K562 (cell line): ENCODE measurements at regions not wholly inside any gene's neighbourhood (a gene's known extent, or its start where the extent isn't known, plus 50 kb on each side); places are given as distances from the start of the nearest gene placed in this dataset.

Experiments used
- ATAC-seq: fragments of 200-7000 bp; cut with Tn5 transposase; 3 replicates; pipeline ENCODE4 v1.9.1; 2020; ENCODE audit warnings: moderate library complexity
- BruUV-seq: library from RNA; stranded (reverse); fragments of 400-500 nt; replicated peaks from 2 replicates; lab custom pipeline; 2021; lab: Mats Ljungman, UMichigan
- CTCF ChIA-PET: fragments of 300-600 bp; formaldehyde crosslinking; extraction: SDS; loops from one replicate; lab custom pipeline; 2021; ENCODE audit warnings: low intra/inter-chr PET ratio; lab: Yijun Ruan, JAX
- POLR2A ChIA-PET: fragments of 300-600, 350-650 bp; sonication (Branson Sonifier 250); formaldehyde crosslinking; extraction: SDS; loops from one replicate; lab custom pipeline; 2021; ENCODE audit warnings: antibody characterized with exemption, inconsistent platforms; lab: Yijun Ruan, JAX
- DNase-seq, 4 experiments: peaks; one replicate each; pipeline versions ENCODE4 v3.0.0 to v3.0.0-alpha.2; 2011 to 2018; ENCODE audit warnings: low spot score in 3 of 4, mixed read lengths in 3 of 4; ENCODE audit errors: extremely low read depth in 1 of 4
- FAIRE-seq: peaks from 2 replicates; lab custom pipeline; 2011; peaks lifted over from hg19 to GRCh38; lab: Jason Lieb, UNC
- H2AFZ ChIP-seq: 2 replicates; pipeline ENCODE4 v1.6.0; 2011; ENCODE audit warnings: low read depth, low read length, control low read depth, inconsistent platforms
- H3K27ac ChIP-seq: fragments of 200-600 bp; 3 replicates; pipeline ENCODE4 v1.8.0; 2011; ENCODE audit warnings: low read depth, mild to moderate bottlenecking, control low read depth, inconsistent platforms, low read length, moderate library complexity, mixed read lengths; ENCODE audit errors: extremely low read depth
- H3K27me3 ChIP-seq, 2 experiments: fragments of 300-600 bp in 1 of 2; 2 replicates in 1 of 2; 3 replicates in 1 of 2; pipeline versions ENCODE4 v1.6.0 to v1.8.0; 2011; ENCODE audit warnings: inconsistent platforms in 2 of 2, low read length in 2 of 2, mild to moderate bottlenecking in 1 of 2, mixed read lengths in 1 of 2, moderate library complexity in 1 of 2; ENCODE audit not compliant: control insufficient read depth in 2 of 2, insufficient read depth in 2 of 2
- H3K36me3 ChIP-seq: fragments of 300-600 bp; 3 replicates; pipeline ENCODE4 v1.8.0; 2011; ENCODE audit warnings: mild to moderate bottlenecking, low read length, inconsistent platforms; ENCODE audit not compliant: control insufficient read depth, insufficient read depth
- H3K4me1 ChIP-seq, 2 experiments: fragments of 200-600 bp in 1 of 2; replicated peaks in 1 of 2; 2 replicates in 1 of 2; 3 replicates in 1 of 2; pipeline versions ENCODE4 v1.5.1 to v1.8.0; 2011; ENCODE audit warnings: inconsistent platforms in 2 of 2, low read length in 2 of 2, mild to moderate bottlenecking in 1 of 2, mixed read lengths in 1 of 2, moderate library complexity in 1 of 2; ENCODE audit not compliant: control insufficient read depth in 2 of 2, insufficient read depth in 2 of 2
- H3K4me2 ChIP-seq: 2 replicates; pipeline ENCODE4 v1.6.1; 2011; ENCODE audit warnings: low read length, control low read depth, inconsistent platforms, mixed read lengths; ENCODE audit not compliant: insufficient read depth
- H3K4me3 ChIP-seq: fragments of 200-600 bp; sonication (generic), shearing (Covaris generic); 2 replicates; pipeline ENCODE4 v1.5.1; 2016; ENCODE audit warnings: control low read depth, inconsistent platforms
- H3K79me2 ChIP-seq: fragments of 200-600 bp; 3 replicates; pipeline ENCODE4 v1.8.0; 2011; ENCODE audit warnings: low read length, inconsistent platforms; ENCODE audit not compliant: control insufficient read depth, insufficient read depth
- H3K9ac ChIP-seq, 2 experiments: 2 replicates each; pipeline versions ENCODE4 v1.6.0 to v1.6.1; 2011; ENCODE audit warnings: low read depth in 2 of 2, low read length in 2 of 2, control low read depth in 1 of 2, inconsistent platforms in 1 of 2, mild to moderate bottlenecking in 1 of 2, mixed read lengths in 1 of 2; ENCODE audit not compliant: insufficient read depth in 1 of 2
- H3K9me1 ChIP-seq: one replicate; pipeline ENCODE4 v1.6.0; 2011; ENCODE audit warnings: inconsistent platforms, mild to moderate bottlenecking, low read length, moderate library complexity; ENCODE audit not compliant: control insufficient read depth, insufficient read depth
- H3K9me3 ChIP-seq: replicated peaks from 2 replicates; pipeline ENCODE4 v1.5.1; 2011; ENCODE audit warnings: low read depth, low read length, inconsistent platforms; ENCODE audit not compliant: control insufficient read depth, insufficient read depth
- H4K20me1 ChIP-seq: replicated peaks from 2 replicates; pipeline ENCODE4 v1.6.1; 2011; ENCODE audit warnings: low read length, inconsistent platforms, mixed read lengths; ENCODE audit not compliant: control insufficient read depth, insufficient read depth
- CBX3 ChIP-seq, 2 experiments: IDR thresholded peaks; 1 replicate in 1 of 2; 2 replicates in 1 of 2; pipeline ENCODE4 v1.6.1; 2012; ENCODE audit warnings: inconsistent platforms in 2 of 2, low read length in 2 of 2, borderline replicate concordance in 1 of 2, control low read depth in 1 of 2
- CREB3 ChIP-seq: fragments of 450-650 bp; conservative IDR thresholded peaks from 2 replicates; pipeline ENCODE4 v1.6.1; 2016; ENCODE audit warnings: missing genetic modification characterization, low read depth, mild to moderate bottlenecking, missing compliant biosample characterization, moderate library complexity
- DDX20 ChIP-seq: fragments of 450-650 bp; IDR thresholded peaks from 2 replicates; pipeline ENCODE4 v1.6.1; 2016; ENCODE audit warnings: missing genetic modification characterization, low read depth, mild to moderate bottlenecking, missing compliant biosample characterization, moderate library complexity
- HNRNPUL1 ChIP-seq: fragments of 200-400 bp; formaldehyde crosslinking; IDR thresholded peaks from 2 replicates; pipeline ENCODE4 v1.6.1; 2017; ENCODE audit warnings: low read length
- KLF13 ChIP-seq: fragments of 450-650 bp; IDR thresholded peaks from 2 replicates; pipeline ENCODE4 v1.6.1; 2016; ENCODE audit warnings: missing genetic modification characterization, low read depth, mild to moderate bottlenecking, missing compliant biosample characterization, moderate library complexity, borderline replicate concordance
- NFXL1 ChIP-seq: fragments of 450-650 bp; formaldehyde crosslinking; IDR thresholded peaks from 2 replicates; pipeline ENCODE4 v1.4.0; 2021; ENCODE audit warnings: mild to moderate bottlenecking
- SRSF1 ChIP-seq: fragments of 200-400 bp; formaldehyde crosslinking; IDR thresholded peaks from 2 replicates; pipeline ENCODE4 v1.6.1; 2017; ENCODE audit warnings: mild to moderate bottlenecking, low read depth, low read length, moderate library complexity
- WGBS: fragments of 100-300 bp; shearing (Covaris generic); methylation state at CpG from one replicate; pipeline ENCODE4 v1.1.6; 2016; ENCODE audit warnings: low coverage, mixed read lengths; ENCODE audit not compliant: insufficient coverage; ENCODE audit errors: missing lambda C conversion rate; 5-methylcytosine and 5-hydroxymethylcytosine counted together
- in situ Hi-C: fragments of 300-500 bp; cut with MboI; formaldehyde crosslinking; loops from 4 replicates; pipeline ENCODE4 v1.15.0; 2018; ENCODE audit warnings: inconsistent platforms, mixed read lengths
- intact Hi-C: fragments of 100-400 bp; cut with micrococcal nuclease; formaldehyde crosslinking; loops from 2 replicates; pipeline ENCODE4 v1.14.2; 2022
- TF ChIP-seq, protein P1 (sequence below): fragments of 250-450 bp; sonication (Bioruptor Pico); IDR thresholded peaks from 2 replicates; pipeline ENCODE4 v1.8.0; 2021; ENCODE audit warnings: moderate library complexity, mild to moderate bottlenecking, inconsistent platforms

GRCh38 chr4:35884714-35885480 is 359.4 kb downstream of the ARAP2 start:
- ATAC-seq (no peak), FAIRE-seq (no peak)
- Histone ChIP-seq H3K9me3 (no peaks in the 10 kb centered on the region), H3K36me3 (no peaks in the 10 kb centered on the region), H3K27ac (no peak overlapping the region), H3K4me1 (no peaks in the 10 kb centered on the region), H3K79me2 (no peaks in the 10 kb centered on the region), H3K9me1 (no peaks in the 10 kb centered on the region), H2AFZ (no peak overlapping the region), H3K9ac (no peak overlapping the region)
- in situ Hi-C loops (no loop called here), intact Hi-C loops (no loop called here)
- CTCF ChIA-PET, result no interaction called here
- TF ChIP-seq CBX3 (IDR thresholded peaks at IDR 0.05; ENCODE audit: borderline replicate concordance in 1 of 2, low read length in 2 of 2) (no peak), KLF13 (tag) (no peak), NFXL1 (no peak)
- TF ChIP-seq, all 486 proteins: peak for 0
- BruUV-seq, result no TSS peak
- Histone ChIP-seq H3K4me3 (no peak overlapping the region), H3K4me2 (no peak overlapping the region), H3K27me3 (no peaks in the 10 kb centered on the region), H4K20me1 (no peaks in the 10 kb centered on the region)
- 2% methylated on average over 3 of the region's 3 CpGs for whole genome bisulfite sequencing
- POLR2A ChIA-PET, result no interaction called here
- DNase-seq, result no peak

DNA sequence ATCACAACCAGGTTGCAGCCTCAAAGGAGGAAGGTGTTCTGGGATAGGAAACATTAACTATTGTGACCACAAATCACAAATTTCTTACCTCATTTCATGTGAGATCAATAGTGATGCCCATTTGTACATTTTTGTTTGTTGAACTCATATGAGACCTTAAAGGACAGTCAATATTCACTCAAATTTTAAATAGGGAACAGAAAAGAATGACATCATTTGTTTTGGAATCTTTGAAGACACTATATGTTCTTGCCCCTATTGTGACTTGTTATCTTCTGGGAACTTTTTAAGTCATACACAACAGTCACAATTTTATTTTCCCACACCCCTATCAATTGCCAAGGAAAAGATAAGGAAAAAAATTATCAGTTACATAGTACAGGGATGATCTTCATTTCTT is 346.5 kb downstream of the ARAP2 start:
- POLR2A ChIA-PET, result no interaction called here
- intact Hi-C loops, result no loop called here
- H3K4me3 ChIP-seq, result no peak overlapping the region
- no peaks in the 10 kb centered on the region for H3K9me3 ChIP-seq
- DNase-seq, result no peak
- no peaks in the 10 kb centered on the region for H3K79me2 ChIP-seq
- H3K4me2 ChIP-seq, result no peak overlapping the region
- CTCF ChIA-PET, result no interaction called here
- H3K4me1 ChIP-seq, result no peaks in the 10 kb centered on the region
- H3K9me1 ChIP-seq, result no peaks in the 10 kb centered on the region
- FAIRE-seq, result no peak
- TF ChIP-seq DDX20 (tag) (no peak), HNRNPUL1 (no peak), CREB3 (tag) (no peak), SRSF1 (no peak)
- TF ChIP-seq, protein P1, sequence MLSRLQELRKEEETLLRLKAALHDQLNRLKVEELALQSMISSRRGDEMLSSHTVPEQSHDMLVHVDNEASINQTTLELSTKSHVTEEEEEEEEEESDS (CRISPR knock-in tag), result no peak
- H3K9ac ChIP-seq, result no peak overlapping the region
- H3K27me3 ChIP-seq, result no peaks in the 10 kb centered on the region
- no peaks in the 10 kb centered on the region for H3K36me3 ChIP-seq
- H2AFZ ChIP-seq, result no peak overlapping the region
- no peak for ATAC-seq
- no TSS peak for BruUV-seq
- in situ Hi-C loops, result no loop called here
- H3K27ac ChIP-seq, result no peak overlapping the region
- H4K20me1 ChIP-seq, result no peaks in the 10 kb centered on the region
